Endothelial cell of umbilical vein (primary cell): ENCODE measurements at regions not wholly inside any gene's neighbourhood (a gene's known extent, or its start where the extent isn't known, plus 50 kb on each side); places are given as distances from the start of the nearest gene placed in this dataset.

Experiments
- BruUV-seq: library from RNA; stranded (reverse); fragments of 400-500 nt; replicated peaks from 2 replicates; lab custom pipeline; 2021; lab: Mats Ljungman, UMichigan
- CTCF ChIA-PET: fragments of 300-600, 350-600 bp; sonication (Branson Sonifier 250); formaldehyde crosslinking; loops from one replicate; lab custom pipeline; 2021; ENCODE audit warnings: antibody characterized with exemption, inconsistent platforms; lab: Charles Lee
- POLR2A ChIA-PET: fragments of 300-600, 350-600 bp; sonication (Branson Sonifier 250); formaldehyde crosslinking; loops from one replicate; lab custom pipeline; 2021; ENCODE audit warnings: antibody characterized with exemption, inconsistent platforms; lab: Charles Lee
- DNase-seq: peaks from one replicate; pipeline ENCODE4 v3.0.0-alpha.2; 2011; ENCODE audit warnings: low read depth, low spot score
- FAIRE-seq: peaks from 2 replicates; lab custom pipeline; 2011; peaks lifted over from hg19 to GRCh38; lab: Jason Lieb, UNC
- H2AFZ ChIP-seq: 2 replicates; pipeline ENCODE4 v1.6.0; 2012; ENCODE audit warnings: low read depth, low read length, control low read depth, inconsistent platforms
- H3K27ac ChIP-seq: 2 replicates; pipeline ENCODE4 v1.5.1; 2011; ENCODE audit warnings: low read depth, mild to moderate bottlenecking, control low read depth, low read length, moderate library complexity; ENCODE audit not compliant: insufficient read depth
- H3K27me3 ChIP-seq, 2 experiments: 2 replicates each; pipeline versions ENCODE4 v1.6.0 to v1.6.1; 2011; ENCODE audit warnings: low read length in 2 of 2, mixed read lengths in 1 of 2; ENCODE audit not compliant: control insufficient read depth in 2 of 2, insufficient read depth in 2 of 2
- H3K36me3 ChIP-seq, 2 experiments: 2 replicates in 1 of 2; 3 replicates in 1 of 2; pipeline ENCODE4 v1.5.1; 2011; ENCODE audit warnings: low read length in 2 of 2, mild to moderate bottlenecking in 1 of 2, moderate library complexity in 1 of 2; ENCODE audit not compliant: control insufficient read depth in 2 of 2, insufficient read depth in 2 of 2; ENCODE audit errors: extremely low read depth in 1 of 2
- H3K4me1 ChIP-seq: 3 replicates; pipeline ENCODE4 v1.5.1; 2011; ENCODE audit warnings: mild to moderate bottlenecking, low read length; ENCODE audit not compliant: control insufficient read depth, insufficient read depth; ENCODE audit errors: extremely low read depth
- H3K4me2 ChIP-seq: 2 replicates; pipeline ENCODE4 v1.6.1; 2011; ENCODE audit warnings: low read length, control low read depth, mixed read lengths; ENCODE audit not compliant: insufficient read depth
- H3K4me3 ChIP-seq, 3 experiments: fragments of 200-600 bp in 1 of 3; sonication (generic), shearing (Covaris generic) in 1 of 3; replicated peaks in 1 of 3; 2 replicates each; pipeline ENCODE4 v1.5.1; 2011 to 2016; ENCODE audit warnings: control low read depth in 3 of 3, low read length in 3 of 3, mild to moderate bottlenecking in 2 of 3, inconsistent platforms in 1 of 3, low read depth in 1 of 3, moderate library complexity in 1 of 3; ENCODE audit not compliant: insufficient read depth in 1 of 3
- H3K79me2 ChIP-seq: 2 replicates; pipeline ENCODE4 v1.6.0; 2012; ENCODE audit warnings: low read length, inconsistent platforms; ENCODE audit not compliant: control insufficient read depth, insufficient read depth
- H3K9ac ChIP-seq: replicated peaks from 2 replicates; pipeline ENCODE3; 2011; ENCODE audit warnings: low read length, control low read depth; ENCODE audit not compliant: insufficient read depth; ENCODE audit errors: extremely low read depth
- H3K9me1 ChIP-seq: replicated peaks from 3 replicates; pipeline ENCODE4 v1.6.0; 2011; ENCODE audit warnings: mild to moderate bottlenecking, low read length; ENCODE audit not compliant: control insufficient read depth, insufficient read depth; ENCODE audit errors: extremely low read depth
- H3K9me3 ChIP-seq: replicated peaks from 2 replicates; pipeline ENCODE4 v1.5.1; 2012; ENCODE audit warnings: low read length, inconsistent platforms; ENCODE audit not compliant: control insufficient read depth, insufficient read depth
- H4K20me1 ChIP-seq: replicated peaks from 2 replicates; pipeline ENCODE3; 2011; ENCODE audit warnings: mild to moderate bottlenecking, low read length; ENCODE audit not compliant: control insufficient read depth, insufficient read depth; ENCODE audit errors: extremely low read depth
- CTCF ChIP-seq, 2 donors: IDR thresholded peaks; 1 replicate in 1 of 2; 2 replicates in 1 of 2; pipeline ENCODE4 v1.5.1; 2011; ENCODE audit warnings: low read length in 2 of 2, mild to moderate bottlenecking in 2 of 2, moderate library complexity in 2 of 2, control low read depth in 1 of 2, inconsistent platforms in 1 of 2, low read depth in 1 of 2; ENCODE audit not compliant: insufficient read depth in 1 of 2; ENCODE audit errors: extremely low read depth in 1 of 2
- EZH2 ChIP-seq: IDR thresholded peaks from 2 replicates; pipeline ENCODE4 v1.6.1; 2012; ENCODE audit warnings: borderline replicate concordance, low read depth, mild to moderate bottlenecking, moderate library complexity, low read length, inconsistent platforms; ENCODE audit not compliant: severe bottlenecking
- FOS ChIP-seq: IDR thresholded peaks from 2 replicates; pipeline ENCODE4 v1.6.1; 2011; ENCODE audit warnings: mild to moderate bottlenecking, low read length, moderate library complexity, borderline replicate concordance; ENCODE audit not compliant: insufficient read depth
- GATA2 ChIP-seq: IDR thresholded peaks from 2 replicates; pipeline ENCODE4 v1.7.0; 2011; ENCODE audit warnings: low read depth, mild to moderate bottlenecking, moderate library complexity, mixed read lengths, low read length; ENCODE audit not compliant: insufficient read length, insufficient read depth
- JUN ChIP-seq: IDR thresholded peaks from 2 replicates; pipeline ENCODE4 v1.6.1; 2011; ENCODE audit warnings: borderline replicate concordance, low read depth; ENCODE audit not compliant: insufficient read length, insufficient read depth
- MAX ChIP-seq: IDR thresholded peaks from 2 replicates; pipeline ENCODE4 v1.6.1; 2011; ENCODE audit not compliant: insufficient read depth, insufficient read length
- MYC ChIP-seq: IDR thresholded peaks from one replicate; pipeline ENCODE4 v1.6.1; 2011; ENCODE audit warnings: mild to moderate bottlenecking, low read depth, low read length
- POLR2A ChIP-seq: IDR thresholded peaks from 2 replicates; pipeline ENCODE4 v1.6.1; 2012; ENCODE audit warnings: low read depth, mild to moderate bottlenecking, control low read depth, low read length
- POLR2AphosphoS5 ChIP-seq: IDR thresholded peaks from 2 replicates; pipeline ENCODE4 v1.6.1; 2012; ENCODE audit warnings: low read depth, mild to moderate bottlenecking, control low read depth, low read length, moderate library complexity; ENCODE audit not compliant: insufficient read depth
- dilution Hi-C: fragments of 300-500 bp; cut with MboI; formaldehyde crosslinking; loops from one replicate; pipeline ENCODE4 v1.15.0; 2019; ENCODE audit warnings: low sequenced_read_pairs; ENCODE audit not compliant: extremely low pct_ligation_motif_present
- intact Hi-C: fragments of 100-400 bp; cut with micrococcal nuclease; formaldehyde crosslinking; loops from one replicate; pipeline ENCODE4 v1.10.0; 2022

- FAIRE-seq (no peak), DNase-seq (no peak)
- intact Hi-C loops (loop anchor here (1.0 kb wide), 1 partner anchor 20 kb away; no protein-coding TSS in a partner anchor), dilution Hi-C loops (no loop called here)
- Histone ChIP-seq H3K9me1 (no peaks in the 10 kb centered on the region), H3K36me3 (no peaks in the 10 kb centered on the region), H3K4me1 (no peaks in the 10 kb centered on the region), H3K4me3 (no peak overlapping the region), H3K4me2 (no peak overlapping the region), H3K27me3 (no peaks in the 10 kb centered on the region), H2AFZ (no peak overlapping the region), H3K9me3 (no peaks in the 10 kb centered on the region), H3K9ac (no peak overlapping the region), H3K27ac (no peak overlapping the region), H4K20me1 (no peaks in the 10 kb centered on the region), H3K79me2 (no peaks in the 10 kb centered on the region)
- no TSS peak for BruUV-seq
- ChIA-PET CTCF (no interaction called here), POLR2A (no interaction called here)
- TF ChIP-seq POLR2AphosphoS5, result no peak
Observed at GRCh38 chr1:223478606-223479005, 85.4 kb downstream of the CCDC185 start.

- ChIA-PET CTCF (interaction anchor here (1.3 kb wide), 1 partner anchor 77 kb away, joined by 3 read pairs; no protein-coding TSS in a partner anchor), POLR2A (no interaction called here)
- Histone ChIP-seq H4K20me1 (no peaks in the 10 kb centered on the region), H3K9me3 (no peaks in the 10 kb centered on the region), H3K9ac (no peak overlapping the region), H3K27ac (no peak overlapping the region), H3K79me2 (no peaks in the 10 kb centered on the region), H3K36me3 (no peaks in the 10 kb centered on the region), H3K9me1 (no peaks in the 10 kb centered on the region), H3K4me3 (no peak overlapping the region), H3K4me1 (no peaks in the 10 kb centered on the region), H2AFZ (no peak overlapping the region), H3K27me3 (no peaks in the 10 kb centered on the region), H3K4me2 (no peak overlapping the region)
- BruUV-seq, result no TSS peak
- TF ChIP-seq MYC, result no peak
- TF ChIP-seq POLR2A, result no peak
- TF ChIP-seq GATA2, result no peak
- TF ChIP-seq JUN, result no peak
- no peak for TF ChIP-seq MAX
- no peak for TF ChIP-seq FOS
- no peak for TF ChIP-seq POLR2AphosphoS5
- TF ChIP-seq CTCF (IDR thresholded peaks at IDR 0.05; ENCODE audit: extremely low read depth in 1 of 2, insufficient read depth in 1 of 2, low read depth in 1 of 2, low read length in 2 of 2), result no peak
- TF ChIP-seq EZH2, result no peak
- FAIRE-seq (no peak), DNase-seq (no peak)
- dilution Hi-C loops (no loop called here), intact Hi-C loops (no loop called here)
Observed at GRCh38 chr1:223479261-223479660, 86.0 kb downstream of the CCDC185 start.
